Astrocyte of the spinal cord (primary cell): ENCODE measurements at regions not wholly inside any gene's neighbourhood (a gene's known extent, or its start where the extent isn't known, plus 50 kb on each side); places are given as distances from the start of the nearest gene placed in this dataset.
"Not testable (repeated sequence)": the region's sequence is repeated elsewhere in the genome, so short reads cannot be mapped to it uniquely, and the experiment has no call there.

Experiments used
- DNase-seq: peaks from one replicate; pipeline ENCODE4 v3.0.0; 2011; ENCODE audit warnings: low read depth, low spot score
- H3K4me3 ChIP-seq: 2 replicates; pipeline ENCODE4 v1.5.1; 2011; ENCODE audit warnings: low read depth, mild to moderate bottlenecking, low read length, moderate library complexity
- in situ Hi-C: cut with HindIII; loops from 2 replicates; pipeline ENCODE4 v1.10.0; 2017; ENCODE audit warnings: low sequenced_read_pairs
- TF ChIP-seq, protein P1 (sequence below): IDR thresholded peaks from 2 replicates; pipeline ENCODE4 v1.5.1; 2012; ENCODE audit warnings: low read depth, mild to moderate bottlenecking, low read length, inconsistent platforms

DNA sequence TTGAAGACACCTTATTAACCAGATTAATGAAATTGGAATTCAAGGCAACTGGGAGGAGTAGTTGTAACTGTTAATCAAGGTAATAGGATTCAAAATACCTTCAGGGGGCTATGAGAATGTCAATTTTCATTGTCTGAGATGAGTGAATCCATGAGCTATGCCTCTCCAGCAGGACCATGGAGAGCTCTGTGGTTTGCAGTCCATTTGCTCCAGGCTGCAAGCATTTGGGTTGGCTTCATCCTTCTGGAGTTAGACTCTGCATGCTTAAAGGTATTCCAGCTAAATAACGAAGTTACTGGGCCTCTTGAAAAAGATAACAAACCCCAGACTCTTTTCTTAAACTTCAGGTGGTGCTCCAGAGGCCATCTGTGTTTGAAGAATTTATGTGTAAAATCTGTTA lies 207.1 kb upstream of the SLC8A1 start:
- TF ChIP-seq, protein P1, sequence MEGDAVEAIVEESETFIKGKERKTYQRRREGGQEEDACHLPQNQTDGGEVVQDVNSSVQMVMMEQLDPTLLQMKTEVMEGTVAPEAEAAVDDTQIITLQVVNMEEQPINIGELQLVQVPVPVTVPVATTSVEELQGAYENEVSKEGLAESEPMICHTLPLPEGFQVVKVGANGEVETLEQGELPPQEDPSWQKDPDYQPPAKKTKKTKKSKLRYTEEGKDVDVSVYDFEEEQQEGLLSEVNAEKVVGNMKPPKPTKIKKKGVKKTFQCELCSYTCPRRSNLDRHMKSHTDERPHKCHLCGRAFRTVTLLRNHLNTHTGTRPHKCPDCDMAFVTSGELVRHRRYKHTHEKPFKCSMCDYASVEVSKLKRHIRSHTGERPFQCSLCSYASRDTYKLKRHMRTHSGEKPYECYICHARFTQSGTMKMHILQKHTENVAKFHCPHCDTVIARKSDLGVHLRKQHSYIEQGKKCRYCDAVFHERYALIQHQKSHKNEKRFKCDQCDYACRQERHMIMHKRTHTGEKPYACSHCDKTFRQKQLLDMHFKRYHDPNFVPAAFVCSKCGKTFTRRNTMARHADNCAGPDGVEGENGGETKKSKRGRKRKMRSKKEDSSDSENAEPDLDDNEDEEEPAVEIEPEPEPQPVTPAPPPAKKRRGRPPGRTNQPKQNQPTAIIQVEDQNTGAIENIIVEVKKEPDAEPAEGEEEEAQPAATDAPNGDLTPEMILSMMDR: no peak
- no peak overlapping the region for H3K4me3 ChIP-seq
- in situ Hi-C loops: no loop called here
- peak; percentile 39 for DNase-seq

DNA sequence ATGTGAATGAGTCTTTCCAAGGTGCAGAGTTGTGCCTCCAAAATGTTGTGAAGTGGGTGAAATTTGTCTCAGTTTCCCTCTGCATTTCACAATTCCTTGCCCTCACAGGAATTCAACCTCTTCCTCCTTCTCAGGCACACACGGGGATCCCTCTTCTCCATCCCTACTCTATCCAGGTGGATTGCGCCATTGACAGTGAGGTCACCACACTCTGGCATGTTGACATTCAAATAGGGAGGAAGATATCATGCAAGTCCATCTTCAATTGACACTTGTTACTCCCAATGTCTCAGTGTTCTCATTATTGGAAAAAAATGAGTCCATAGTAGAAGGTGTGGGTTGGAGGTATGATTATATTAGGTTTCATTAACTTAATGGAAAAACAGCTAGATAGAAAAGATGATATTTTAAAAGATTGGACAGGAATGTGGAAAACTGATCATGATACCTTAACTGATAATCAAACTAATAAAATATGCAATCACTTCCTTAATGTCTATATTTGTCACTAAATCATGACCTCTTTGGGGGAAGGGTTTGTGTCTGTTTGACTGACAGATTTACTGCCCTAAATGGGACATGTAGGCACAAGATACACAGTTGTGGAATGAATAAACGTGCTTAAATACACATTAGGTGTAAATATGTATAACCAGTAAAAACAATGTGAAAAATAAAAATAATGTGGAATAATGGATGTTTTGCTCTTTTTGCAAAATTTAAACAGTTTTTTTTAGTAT lies 213.8 kb upstream of the SLC8A1 start:
- in situ Hi-C loops: no loop called here
- TF ChIP-seq, protein P1: no peak

DNA sequence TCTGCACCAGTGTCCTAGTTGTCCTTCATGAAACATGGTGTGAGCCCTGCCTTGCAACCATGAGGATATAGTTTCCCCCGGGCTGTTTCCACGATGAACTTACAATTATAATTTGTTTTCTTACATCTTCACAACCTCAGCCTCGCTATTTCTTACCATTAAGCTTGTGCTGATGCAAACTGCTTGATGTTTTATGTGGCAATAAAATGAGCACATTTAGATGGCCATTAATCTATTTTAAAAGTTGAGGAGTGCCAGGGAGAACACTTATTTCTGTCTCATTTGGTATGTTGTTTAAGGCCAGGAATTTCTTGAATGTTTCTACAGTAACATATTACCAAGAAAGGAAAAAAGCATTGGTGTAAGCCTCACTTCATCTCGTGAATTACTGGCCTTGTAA lies 214.5 kb upstream of the SLC8A1 start:
- no peak for DNase-seq
- in situ Hi-C loops: no loop called here
- TF ChIP-seq, protein P1: no peak
- no peak overlapping the region for H3K4me3 ChIP-seq

More for the DNA sequence above, 213.8 kb upstream of the SLC8A1 start:
- no peak overlapping the region for H3K4me3 ChIP-seq
- no peak for DNase-seq

DNA sequence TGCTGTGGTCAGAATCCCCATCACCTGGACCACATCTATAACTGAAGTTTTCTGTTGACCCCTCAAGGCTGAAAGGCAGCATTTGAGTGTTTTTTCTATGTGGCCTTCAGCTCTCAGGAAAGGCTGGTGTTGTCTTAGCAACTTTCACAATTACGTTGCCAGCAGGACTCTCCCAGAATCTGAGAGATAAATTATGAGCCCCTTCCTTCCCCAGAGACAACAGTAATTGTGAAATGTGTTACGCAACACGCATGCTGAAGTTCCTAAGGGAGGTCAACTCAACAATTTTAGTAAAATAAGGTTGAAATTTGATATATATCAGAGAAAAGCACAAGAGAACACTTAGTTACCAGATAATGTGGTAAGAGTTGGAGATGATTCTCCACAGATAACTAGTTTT lies 216.5 kb upstream of the SLC8A1 start:
- in situ Hi-C loops: no loop called here
- TF ChIP-seq, protein P1: no peak
- no peak for DNase-seq
- H3K4me3 ChIP-seq: no peak overlapping the region

DNA sequence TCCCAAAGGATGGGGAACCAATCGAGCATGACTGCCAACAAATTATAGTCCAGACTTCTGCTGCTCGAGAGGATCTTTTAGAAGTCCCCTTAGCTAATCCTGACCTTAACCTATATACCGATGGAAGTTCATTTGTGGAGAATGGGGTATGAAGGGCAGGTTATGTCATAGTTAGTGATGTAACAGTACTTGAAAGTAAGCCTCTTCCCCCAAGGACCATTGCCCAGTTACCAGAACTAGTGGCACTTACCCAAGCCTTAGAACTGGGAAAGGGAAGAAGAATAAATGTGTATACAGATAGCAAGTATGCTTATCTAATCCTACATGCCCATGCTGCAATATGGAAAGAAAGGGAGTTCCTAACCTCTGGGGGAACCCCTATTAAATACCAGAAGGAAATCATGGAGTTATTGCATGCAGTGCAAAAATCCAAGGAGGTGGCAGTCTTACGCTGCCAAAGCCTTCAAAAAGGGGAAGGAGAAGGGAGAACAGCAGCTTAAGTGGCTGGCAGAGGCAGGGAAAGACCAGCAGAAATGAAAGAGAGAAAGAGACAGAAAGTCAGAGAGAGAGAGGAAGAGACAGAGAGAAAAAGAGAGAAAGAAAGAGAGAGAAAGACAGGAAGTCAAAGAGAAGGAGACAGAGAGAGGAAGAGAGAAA lies 224.4 kb upstream of the SLC8A1 start:
- DNase-seq, in situ Hi-C loops, H3K4me3 ChIP-seq: not testable (repeated sequence)

DNA sequence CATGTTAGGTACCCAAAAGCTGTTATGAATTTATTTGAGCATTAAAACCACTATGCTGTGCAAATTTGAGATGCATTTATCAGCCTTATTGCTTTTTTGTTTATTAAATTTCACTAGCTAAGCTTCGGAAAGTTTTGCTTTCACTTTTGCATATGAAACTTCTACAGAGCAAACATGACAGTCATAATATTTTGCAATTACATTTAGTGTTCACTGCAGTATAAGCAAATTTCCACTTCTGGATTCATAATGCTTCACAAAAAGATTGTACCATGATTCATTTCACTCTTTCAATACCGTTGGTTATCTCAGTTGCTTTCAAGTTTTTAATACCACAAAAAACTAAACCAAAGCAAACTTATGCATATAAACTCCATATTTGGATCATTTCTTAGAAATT lies 228.7 kb upstream of the SLC8A1 start:
- TF ChIP-seq, protein P1: no peak
- in situ Hi-C loops: no loop called here
- DNase-seq: no peak
- no peak overlapping the region for H3K4me3 ChIP-seq

DNA sequence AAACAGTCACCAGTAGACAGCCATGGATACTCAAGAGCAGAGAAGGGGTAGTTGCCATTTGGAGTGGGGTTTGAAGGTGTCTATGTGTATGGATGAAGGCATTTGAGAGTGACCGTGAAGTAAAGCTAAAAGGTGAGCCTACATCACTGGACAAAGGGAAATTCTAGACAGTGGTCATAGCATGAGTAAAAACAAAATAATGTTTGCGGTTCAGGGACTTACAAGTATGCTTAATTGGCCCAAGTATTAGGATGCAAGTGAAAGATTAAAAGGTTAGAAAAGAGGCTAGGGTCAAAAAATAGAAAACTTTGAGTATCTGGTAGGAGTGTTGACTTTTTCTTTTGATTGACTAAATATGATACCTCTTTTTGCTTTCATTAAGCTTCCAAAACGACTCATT lies 238.1 kb upstream of the SLC8A1 start:
- in situ Hi-C loops: no loop called here
- DNase-seq: no peak
- TF ChIP-seq, protein P1: no peak
- H3K4me3 ChIP-seq: no peak overlapping the region
